Gastroesophageal sphincter (tissue), 4 donors: ENCODE measurements at regions not wholly inside any gene's neighbourhood (a gene's known extent, or its start where the extent isn't known, plus 50 kb on each side); places are given as distances from the start of the nearest gene placed in this dataset.

ENCODE experiments used
- ATAC-seq: fragments of 150-250 bp; one replicate; pipeline ENCODE4 v1.9.1; 2016; ENCODE audit warnings: mild to moderate bottlenecking, moderate library complexity
- H3K27ac ChIP-seq, 4 donors: fragments of 200-600 bp; sonication (generic) in 3 of 4; 1 replicate in 3 of 4; 2 replicates in 1 of 4; pipeline ENCODE4 v1.5.1; 2016 to 2019
- H3K27me3 ChIP-seq: fragments of 200-600 bp; sonication (generic); one replicate; pipeline ENCODE4 v1.5.1; 2019
- H3K36me3 ChIP-seq, 2 donors: fragments of 200-600 bp; sonication (generic); one replicate each; pipeline ENCODE4 v1.5.1; 2019; ENCODE audit warnings: control low read depth in 1 of 2
- H3K4me1 ChIP-seq, 3 donors: fragments of 200-600 bp; sonication (generic); 1 replicate in 2 of 3; 2 replicates in 1 of 3; pipeline ENCODE4 v1.5.1; 2016 to 2019; ENCODE audit warnings: control low read depth in 2 of 3
- H3K4me3 ChIP-seq, 2 donors: fragments of 200-600 bp; sonication (generic); one replicate each; pipeline ENCODE4 v1.5.1; 2019; ENCODE audit warnings: mild to moderate bottlenecking in 1 of 2, moderate library complexity in 1 of 2
- H3K9me3 ChIP-seq, 3 donors: fragments of 200-600 bp; sonication (generic); one replicate each; pipeline ENCODE4 v1.5.1; 2017 to 2019; ENCODE audit warnings: control low read depth in 2 of 3
- CTCF ChIP-seq, 4 experiments: fragments of 200-600 bp in 2 of 4; fragments of 450-650 bp in 2 of 4; sonication (generic) in 1 of 4; IDR thresholded peaks; one replicate each; pipeline ENCODE4 v1.5.1; 2017 to 2019; ENCODE audit warnings: antibody characterized with exemption in 4 of 4, mild to moderate bottlenecking in 2 of 4, moderate library complexity in 2 of 4
- EP300 ChIP-seq: sonication (generic); formaldehyde crosslinking; IDR thresholded peaks from one replicate; pipeline ENCODE4 v1.6.1; 2017; ENCODE audit warnings: antibody characterized with exemption, mild to moderate bottlenecking
- POLR2A ChIP-seq, 2 donors: fragments of 450-650 bp; IDR thresholded peaks; one replicate each; pipeline ENCODE4 v1.6.1; 2017; ENCODE audit warnings: antibody characterized with exemption in 2 of 2, mild to moderate bottlenecking in 2 of 2, moderate library complexity in 1 of 2
- POLR2AphosphoS5 ChIP-seq: sonication (generic); formaldehyde crosslinking; IDR thresholded peaks from one replicate; pipeline ENCODE4 v1.6.1; 2017; ENCODE audit warnings: antibody characterized with exemption
- WGBS, 2 donors: methylation state at CpG; one replicate each; pipeline ENCODE4 v1.1.5; 2018; ENCODE audit warnings: low coverage in 1 of 2; 5-methylcytosine and 5-hydroxymethylcytosine counted together

GRCh38 chr4:33512397-33512796 is 2731.9 kb downstream of the ARAP2 start:
- WGBS, 2 donors: 54 to 100% methylated on average over 1 to 3 of the region's 3 CpGs
- Histone ChIP-seq H3K27me3 (no peaks in the 10 kb centered on the region), H3K4me1 (no peaks in the 10 kb centered on the region), H3K27ac (no peak overlapping the region), H3K9me3 (peaks cover 0 to 14% (median 0%) of the 10 kb centered on the region in 3 donors), H3K36me3 (no peaks in the 10 kb centered on the region), H3K4me3 (no peak overlapping the region)
- TF ChIP-seq POLR2AphosphoS5: no peak
- no peak for TF ChIP-seq CTCF (IDR thresholded peaks at IDR 0.05)
- TF ChIP-seq POLR2A (IDR thresholded peaks at IDR 0.05): no peak
- no peak for TF ChIP-seq EP300
- ATAC-seq: no peak

- Histone ChIP-seq H3K27ac (no peak overlapping the region), H3K9me3 (peaks cover 0 to 9% (median 0%) of the 10 kb centered on the region in 3 donors), H3K4me3 (no peak overlapping the region), H3K36me3 (no peaks in the 10 kb centered on the region), H3K27me3 (no peaks in the 10 kb centered on the region), H3K4me1 (no peaks in the 10 kb centered on the region)
- TF ChIP-seq CTCF (IDR thresholded peaks at IDR 0.05) (no peak), POLR2A (IDR thresholded peaks at IDR 0.05) (no peak), POLR2AphosphoS5 (no peak), EP300 (no peak)
- ATAC-seq: no peak
- WGBS, 2 donors: 88 to 91% methylated on average over 6 of the region's 6 CpGs
Measured at GRCh38 chr4:33518856-33519255, 2725.5 kb downstream of the ARAP2 start.

GRCh38 chr4:33532821-33533220 is 2711.5 kb downstream of the ARAP2 start:
- ATAC-seq: no peak
- H3K4me3 ChIP-seq: no peak overlapping the region
- H3K27me3 ChIP-seq: no peaks in the 10 kb centered on the region
- no peaks in the 10 kb centered on the region for H3K9me3 ChIP-seq
- no peak overlapping the region for H3K27ac ChIP-seq
- 74% methylated on average over 2 of the region's 2 CpGs for WGBS, 2 donors
- TF ChIP-seq CTCF (IDR thresholded peaks at IDR 0.05): no peak
- TF ChIP-seq POLR2AphosphoS5: no peak
- no peak for TF ChIP-seq POLR2A (IDR thresholded peaks at IDR 0.05)
- TF ChIP-seq EP300: no peak
- H3K4me1 ChIP-seq: no peaks in the 10 kb centered on the region
- H3K36me3 ChIP-seq: no peaks in the 10 kb centered on the region

GRCh38 chr4:33536898-33537297 is 2707.4 kb downstream of the ARAP2 start:
- no peaks in the 10 kb centered on the region for H3K36me3 ChIP-seq
- no peak overlapping the region for H3K4me3 ChIP-seq
- ATAC-seq: no peak
- no peaks in the 10 kb centered on the region for H3K4me1 ChIP-seq
- no peak for TF ChIP-seq POLR2AphosphoS5
- no peak for TF ChIP-seq EP300
- TF ChIP-seq POLR2A (IDR thresholded peaks at IDR 0.05): no peak
- TF ChIP-seq CTCF (IDR thresholded peaks at IDR 0.05): no peak
- H3K27me3 ChIP-seq: no peaks in the 10 kb centered on the region
- no peak overlapping the region for H3K27ac ChIP-seq
- no peaks in the 10 kb centered on the region for H3K9me3 ChIP-seq
- 85 to 97% methylated on average over 4 of the region's 4 CpGs for WGBS, 2 donors

GRCh38 chr4:33537527-33537926 is 2706.8 kb downstream of the ARAP2 start:
- no peaks in the 10 kb centered on the region for H3K4me1 ChIP-seq
- H3K36me3 ChIP-seq: no peaks in the 10 kb centered on the region
- ATAC-seq: no peak
- no peaks in the 10 kb centered on the region for H3K9me3 ChIP-seq
- TF ChIP-seq POLR2A (IDR thresholded peaks at IDR 0.05): no peak
- no peak for TF ChIP-seq CTCF (IDR thresholded peaks at IDR 0.05)
- no peak for TF ChIP-seq EP300
- no peak for TF ChIP-seq POLR2AphosphoS5
- 90% methylated on average over 1 of the region's 1 CpG; no CpG with 5 or more reads in 1 of the 2 donors for WGBS, 2 donors
- no peak overlapping the region for H3K27ac ChIP-seq
- no peaks in the 10 kb centered on the region for H3K27me3 ChIP-seq
- no peak overlapping the region for H3K4me3 ChIP-seq
